ENCODE measurements at regions not wholly inside any gene's neighbourhood (a gene's known extent, or its start where the extent isn't known, plus 50 kb on each side); places are given as distances from the start of the nearest gene placed in this dataset.

DNA sequence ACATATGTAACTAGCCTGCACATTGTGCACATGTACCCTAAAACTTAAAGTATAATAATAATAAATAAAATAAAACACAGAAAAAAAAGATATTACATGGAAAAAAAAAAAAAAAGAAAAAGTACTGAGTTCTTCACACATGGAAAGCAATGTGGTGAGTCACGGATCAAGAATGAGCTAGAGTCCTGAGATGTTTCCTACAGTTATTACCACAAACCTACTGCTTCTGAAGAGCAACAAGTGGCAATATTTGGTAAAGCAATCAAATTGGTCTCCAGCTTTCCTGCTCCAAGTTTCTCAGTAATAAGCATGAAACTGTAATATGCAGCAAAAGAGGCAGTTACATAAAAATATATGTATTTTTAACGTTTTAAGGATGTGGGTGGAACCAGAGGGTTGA lies 223.3 kb upstream of the SALL1 start:
- H3K36me3 ChIP-seq (ENCODE audit: insufficient read depth, low read length): no peaks in the 10 kb centered on the region
- no peak overlapping the region for H3K4me2 ChIP-seq (ENCODE audit: insufficient read depth, low read length)
- no peak for DNase-seq (ENCODE audit: insufficient read length, low spot score, missing footprints)
- no peaks in the 10 kb centered on the region for H3K27me3 ChIP-seq (ENCODE audit: insufficient read depth, low read length)
- no peaks in the 10 kb centered on the region for H3K79me2 ChIP-seq (ENCODE audit: insufficient read depth, low read length)
- H2AFZ ChIP-seq (ENCODE audit: low read length): no peak overlapping the region
- H3K4me1 ChIP-seq (ENCODE audit: insufficient read depth, low read length): no peaks in the 10 kb centered on the region
- H3K9me3 ChIP-seq (ENCODE audit: low read depth, low read length): no peaks in the 10 kb centered on the region
- no peak overlapping the region for H3K4me3 ChIP-seq (ENCODE audit: insufficient read depth, low read length)
- no peak overlapping the region for H3K27ac ChIP-seq (ENCODE audit: low read depth, low read length)
- TF ChIP-seq, protein P1, sequence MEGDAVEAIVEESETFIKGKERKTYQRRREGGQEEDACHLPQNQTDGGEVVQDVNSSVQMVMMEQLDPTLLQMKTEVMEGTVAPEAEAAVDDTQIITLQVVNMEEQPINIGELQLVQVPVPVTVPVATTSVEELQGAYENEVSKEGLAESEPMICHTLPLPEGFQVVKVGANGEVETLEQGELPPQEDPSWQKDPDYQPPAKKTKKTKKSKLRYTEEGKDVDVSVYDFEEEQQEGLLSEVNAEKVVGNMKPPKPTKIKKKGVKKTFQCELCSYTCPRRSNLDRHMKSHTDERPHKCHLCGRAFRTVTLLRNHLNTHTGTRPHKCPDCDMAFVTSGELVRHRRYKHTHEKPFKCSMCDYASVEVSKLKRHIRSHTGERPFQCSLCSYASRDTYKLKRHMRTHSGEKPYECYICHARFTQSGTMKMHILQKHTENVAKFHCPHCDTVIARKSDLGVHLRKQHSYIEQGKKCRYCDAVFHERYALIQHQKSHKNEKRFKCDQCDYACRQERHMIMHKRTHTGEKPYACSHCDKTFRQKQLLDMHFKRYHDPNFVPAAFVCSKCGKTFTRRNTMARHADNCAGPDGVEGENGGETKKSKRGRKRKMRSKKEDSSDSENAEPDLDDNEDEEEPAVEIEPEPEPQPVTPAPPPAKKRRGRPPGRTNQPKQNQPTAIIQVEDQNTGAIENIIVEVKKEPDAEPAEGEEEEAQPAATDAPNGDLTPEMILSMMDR (IDR thresholded peaks at IDR 0.05; ENCODE audit: extremely low read depth, low read depth, low read length): no peak
- H4K20me1 ChIP-seq (ENCODE audit: insufficient read depth, low read length): no peaks in the 10 kb centered on the region

DNA sequence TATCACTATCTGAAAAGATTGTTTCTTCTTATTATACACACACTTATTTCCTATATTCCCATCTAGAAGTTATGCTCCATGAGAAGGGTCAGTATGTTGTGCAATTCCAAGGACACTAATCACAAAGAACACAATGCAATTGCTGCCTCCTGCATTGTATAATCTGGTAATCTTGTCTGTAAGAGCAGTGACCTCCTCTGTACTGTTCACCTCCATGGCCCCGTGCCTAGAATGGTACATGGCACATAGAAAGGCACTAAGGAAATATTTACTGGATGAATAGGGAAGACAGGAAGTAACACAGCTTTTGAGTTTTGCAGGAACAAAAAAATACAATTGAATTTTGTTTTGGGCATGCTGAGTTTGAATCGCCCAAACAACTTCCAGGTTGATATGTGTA lies 214.6 kb upstream of the SALL1 start:
- Histone ChIP-seq H3K4me3 (ENCODE audit: insufficient read depth, low read length) (no peak overlapping the region), H3K36me3 (ENCODE audit: insufficient read depth, low read length) (no peaks in the 10 kb centered on the region), H4K20me1 (ENCODE audit: insufficient read depth, low read length) (no peaks in the 10 kb centered on the region)

DNA sequence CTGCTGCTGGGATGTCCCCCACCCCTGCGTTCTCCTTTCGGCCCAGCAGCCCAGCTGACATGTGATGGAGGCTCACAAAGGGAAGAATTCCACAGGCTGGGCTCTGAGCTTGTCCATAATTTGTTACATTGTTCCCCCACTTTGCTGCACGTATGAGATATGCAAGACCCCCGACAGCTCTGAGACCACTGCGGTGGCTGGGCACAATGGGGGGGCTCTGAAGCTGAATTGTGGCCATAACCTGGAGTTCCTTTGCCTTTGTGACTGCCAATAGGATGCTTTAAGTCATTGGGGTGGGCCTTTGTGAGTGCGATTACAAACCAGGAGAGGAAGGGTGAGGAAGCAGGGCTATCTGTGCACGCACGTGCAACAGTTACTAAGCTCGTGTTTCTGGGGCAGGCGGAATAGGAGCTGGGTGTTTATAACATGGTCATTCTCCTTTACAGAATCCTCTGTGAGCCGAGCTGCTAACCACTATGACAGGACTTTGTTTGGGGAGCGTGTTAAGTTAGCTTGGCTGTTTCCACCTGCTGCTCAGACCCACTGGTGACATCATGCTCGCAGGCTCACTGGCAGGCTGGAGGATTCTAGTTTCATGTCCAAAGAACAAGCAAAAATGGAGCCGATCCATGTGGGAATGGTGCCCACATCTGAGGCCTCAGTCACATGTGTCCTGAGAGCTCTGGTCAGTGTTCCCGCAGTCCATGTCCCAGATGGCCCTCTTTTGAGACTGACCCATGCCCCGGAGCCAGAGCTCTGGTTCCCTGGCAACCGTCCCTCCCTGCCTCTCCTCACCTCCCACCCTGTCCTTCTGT lies 208.3 kb upstream of the SALL1 start:
- Histone ChIP-seq H3K9me3 (ENCODE audit: low read depth, low read length) (no peaks in the 10 kb centered on the region), H3K4me1 (ENCODE audit: insufficient read depth, low read length) (no peaks in the 10 kb centered on the region), H2AFZ (ENCODE audit: low read length) (no peak overlapping the region), H3K4me3 (ENCODE audit: insufficient read depth, low read length) (no peak overlapping the region), H3K36me3 (ENCODE audit: insufficient read depth, low read length) (no peaks in the 10 kb centered on the region), H3K27ac (ENCODE audit: low read depth, low read length) (no peak overlapping the region), H4K20me1 (ENCODE audit: insufficient read depth, low read length) (no peaks in the 10 kb centered on the region), H3K4me2 (ENCODE audit: insufficient read depth, low read length) (no peak overlapping the region), H3K27me3 (ENCODE audit: insufficient read depth, low read length) (no peaks in the 10 kb centered on the region), H3K79me2 (ENCODE audit: insufficient read depth, low read length) (no peaks in the 10 kb centered on the region)
- TF ChIP-seq, protein P1 (IDR thresholded peaks at IDR 0.05; ENCODE audit: extremely low read depth, low read depth, low read length): no peak
- DNase-seq (ENCODE audit: insufficient read length, low spot score, missing footprints): no peak

More for the DNA sequence above, 214.6 kb upstream of the SALL1 start:
- no peak for DNase-seq (ENCODE audit: insufficient read length, low spot score, missing footprints)
- no peaks in the 10 kb centered on the region for H3K27me3 ChIP-seq (ENCODE audit: insufficient read depth, low read length)
- no peaks in the 10 kb centered on the region for H3K79me2 ChIP-seq (ENCODE audit: insufficient read depth, low read length)
- H3K27ac ChIP-seq (ENCODE audit: low read depth, low read length): no peak overlapping the region
- TF ChIP-seq, protein P1 (IDR thresholded peaks at IDR 0.05; ENCODE audit: extremely low read depth, low read depth, low read length): no peak
- H2AFZ ChIP-seq (ENCODE audit: low read length): no peak overlapping the region
- no peaks in the 10 kb centered on the region for H3K9me3 ChIP-seq (ENCODE audit: low read depth, low read length)
- no peaks in the 10 kb centered on the region for H3K4me1 ChIP-seq (ENCODE audit: insufficient read depth, low read length)
- no peak overlapping the region for H3K4me2 ChIP-seq (ENCODE audit: insufficient read depth, low read length)

DNA sequence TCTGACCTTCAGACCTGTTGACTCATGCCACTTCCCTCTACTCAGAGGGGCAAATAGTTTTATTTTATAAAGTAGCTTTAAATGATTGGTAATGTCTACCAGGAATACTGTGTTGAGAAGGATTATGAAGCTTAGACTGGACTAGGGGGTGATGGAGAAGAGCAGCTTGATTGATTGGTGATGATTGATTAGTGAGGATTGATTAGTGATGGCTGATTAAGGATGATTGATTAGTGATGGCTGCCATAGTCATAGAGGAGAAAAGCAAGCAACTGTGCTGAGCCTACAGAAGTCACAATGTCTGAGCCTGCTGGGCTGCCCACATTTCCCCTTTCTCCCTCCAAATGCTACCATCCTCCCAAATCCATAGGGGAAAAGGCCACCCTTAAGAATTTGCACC lies 206.8 kb upstream of the SALL1 start:
- H4K20me1 ChIP-seq (ENCODE audit: insufficient read depth, low read length): no peaks in the 10 kb centered on the region
- H3K4me1 ChIP-seq (ENCODE audit: insufficient read depth, low read length): no peaks in the 10 kb centered on the region
- H3K27ac ChIP-seq (ENCODE audit: low read depth, low read length): no peak overlapping the region
- H3K9me3 ChIP-seq (ENCODE audit: low read depth, low read length): no peaks in the 10 kb centered on the region
- DNase-seq (ENCODE audit: insufficient read length, low spot score, missing footprints): no peak
- H3K36me3 ChIP-seq (ENCODE audit: insufficient read depth, low read length): no peaks in the 10 kb centered on the region
- H3K79me2 ChIP-seq (ENCODE audit: insufficient read depth, low read length): no peaks in the 10 kb centered on the region
- H2AFZ ChIP-seq (ENCODE audit: low read length): no peak overlapping the region
- H3K27me3 ChIP-seq (ENCODE audit: insufficient read depth, low read length): no peaks in the 10 kb centered on the region
- H3K4me3 ChIP-seq (ENCODE audit: insufficient read depth, low read length): no peak overlapping the region
- TF ChIP-seq, protein P1 (IDR thresholded peaks at IDR 0.05; ENCODE audit: extremely low read depth, low read depth, low read length): no peak
- no peak overlapping the region for H3K4me2 ChIP-seq (ENCODE audit: insufficient read depth, low read length)
